Midbrain (tissue), 1 donor: ENCODE measurements at regions not wholly inside any gene's neighbourhood (a gene's known extent, or its start where the extent isn't known, plus 50 kb on each side); places are given as distances from the start of the nearest gene placed in this dataset.

ENCODE experiments used
- DNase-seq: peaks from one replicate; lab custom pipeline; 2025; lab: John Stamatoyannopoulos, UW

DNA sequence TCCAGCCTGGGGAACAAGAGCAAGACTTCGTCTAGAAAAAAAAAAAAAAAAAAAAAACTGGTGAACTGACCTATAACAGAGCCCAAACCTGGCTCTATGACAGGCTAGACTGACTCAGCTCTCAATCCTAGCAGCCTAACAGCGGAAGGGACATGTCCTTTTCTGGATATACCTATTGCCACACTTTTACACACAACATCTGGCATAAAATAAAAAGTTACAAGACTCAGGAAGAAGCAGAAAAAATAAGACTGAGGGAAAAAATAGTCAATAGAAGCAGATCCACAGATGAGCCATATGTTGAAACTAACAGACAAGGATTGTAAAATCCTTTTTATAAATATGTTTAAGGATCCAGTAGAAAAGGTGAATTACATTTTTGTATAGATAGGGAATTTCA is 57.5 kb upstream of the IPO9 start:
- no peak for DNase-seq

DNA sequence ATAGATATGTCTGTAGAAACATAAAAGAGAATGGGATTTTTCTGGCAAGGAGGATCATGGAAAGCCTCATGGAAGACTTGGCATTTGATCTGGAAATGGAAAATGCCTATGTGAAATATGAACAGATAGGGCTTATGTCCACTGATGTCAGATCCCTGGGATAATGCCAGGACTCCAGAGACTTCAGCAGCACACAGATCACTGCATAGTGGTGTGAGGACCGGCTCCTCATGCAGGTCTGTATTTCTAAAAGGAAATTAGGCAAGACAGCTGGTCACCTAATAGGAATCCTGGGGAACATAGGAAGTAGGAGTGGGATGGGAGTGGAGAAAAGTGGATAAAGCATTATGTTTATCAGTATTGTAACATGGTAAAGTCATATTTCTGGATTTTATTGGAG is 56.8 kb upstream of the IPO9 start:
- no peak for DNase-seq

DNA sequence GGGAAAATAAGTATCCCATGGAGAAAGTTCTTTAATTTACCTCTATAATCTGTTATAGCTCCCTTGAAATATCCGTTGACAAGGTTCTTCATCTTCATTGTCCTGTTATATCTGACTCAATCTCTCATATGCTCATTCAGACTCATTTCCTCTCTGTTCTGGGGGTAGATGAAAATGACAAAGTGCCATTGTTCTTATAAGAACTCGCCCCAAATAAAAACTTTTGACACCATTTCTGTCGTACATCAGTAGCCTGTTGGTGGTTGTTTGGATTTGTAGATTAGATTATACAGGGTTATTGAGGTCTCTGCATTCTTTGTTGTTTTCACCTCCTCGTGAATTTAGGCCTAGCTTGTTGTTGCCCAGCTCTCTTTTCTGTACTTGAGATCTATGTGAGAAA is 55.2 kb upstream of the IPO9 start:
- DNase-seq: peak; percentile 57

DNA sequence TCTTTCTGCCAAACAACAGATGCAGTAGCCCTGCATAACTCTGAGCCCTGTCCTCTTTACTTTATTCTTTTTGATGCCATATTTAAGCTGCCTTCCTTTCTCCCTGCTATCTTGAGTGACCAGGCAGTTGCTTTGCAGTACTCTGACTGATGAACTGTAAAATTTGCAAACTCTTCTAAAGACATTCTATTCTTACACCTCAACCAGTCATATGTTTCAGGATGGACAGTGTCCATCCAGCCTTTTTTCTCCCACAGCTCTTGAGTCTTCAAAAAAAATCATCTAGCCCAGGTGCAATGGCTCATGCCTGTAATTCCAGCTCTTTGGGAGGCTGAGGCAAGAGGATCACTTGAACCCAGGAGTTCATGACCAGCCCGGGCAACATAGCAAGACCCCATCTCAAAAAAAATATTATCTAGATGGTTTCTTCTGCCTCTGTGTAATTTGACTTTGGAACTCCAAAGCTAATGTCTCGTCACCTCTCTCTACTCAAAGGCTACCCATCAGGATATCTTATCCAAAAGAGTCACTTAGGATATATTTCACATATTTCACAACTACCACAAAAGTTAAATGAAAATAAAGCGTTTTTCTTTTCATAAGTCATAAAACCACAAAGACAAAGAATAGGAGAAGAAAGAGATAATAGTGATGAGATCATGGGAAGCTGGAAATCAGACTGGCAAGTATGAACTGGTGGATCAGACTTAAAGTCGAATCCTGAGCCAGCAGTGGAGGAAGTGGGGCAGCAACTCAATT is 54.6 kb upstream of the IPO9 start:
- DNase-seq: no peak

DNA sequence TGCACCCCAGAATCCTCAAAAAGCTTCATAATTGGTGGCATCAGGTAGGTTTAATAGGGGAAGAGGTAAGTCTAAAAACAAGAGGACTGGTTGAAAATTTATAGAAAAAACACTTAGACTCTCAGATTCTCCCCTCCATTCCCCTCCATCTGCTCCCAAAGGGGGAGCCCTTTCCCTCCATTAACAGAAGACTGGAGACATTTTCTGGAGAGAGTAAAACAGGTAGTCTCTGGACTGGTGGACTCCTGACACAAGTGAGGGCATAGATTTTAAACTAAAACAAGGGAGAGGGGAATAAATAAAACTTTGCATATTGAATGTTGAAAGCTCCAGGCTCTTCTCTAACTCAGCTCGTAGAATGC is 54.0 kb upstream of the IPO9 start:
- no peak for DNase-seq

DNA sequence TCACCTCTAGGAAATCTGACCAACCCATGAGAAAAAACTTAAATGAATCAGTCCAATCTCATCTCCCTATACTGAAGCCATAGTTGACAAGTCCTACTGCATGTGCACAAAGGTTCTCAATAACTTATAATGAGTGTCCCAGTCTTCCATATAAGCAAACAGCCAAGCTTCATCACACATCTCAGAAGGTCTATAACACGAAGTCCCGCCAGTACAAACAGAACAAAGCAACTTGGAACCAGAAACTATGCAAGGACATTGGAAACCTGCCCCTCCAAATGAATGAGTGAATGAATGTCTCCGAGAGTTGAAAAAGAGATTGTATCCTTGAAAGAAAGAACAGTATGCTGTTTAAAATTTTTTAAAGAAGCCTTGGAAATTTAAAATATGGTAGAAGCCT is 53.6 kb upstream of the IPO9 start:
- DNase-seq: no peak

DNA sequence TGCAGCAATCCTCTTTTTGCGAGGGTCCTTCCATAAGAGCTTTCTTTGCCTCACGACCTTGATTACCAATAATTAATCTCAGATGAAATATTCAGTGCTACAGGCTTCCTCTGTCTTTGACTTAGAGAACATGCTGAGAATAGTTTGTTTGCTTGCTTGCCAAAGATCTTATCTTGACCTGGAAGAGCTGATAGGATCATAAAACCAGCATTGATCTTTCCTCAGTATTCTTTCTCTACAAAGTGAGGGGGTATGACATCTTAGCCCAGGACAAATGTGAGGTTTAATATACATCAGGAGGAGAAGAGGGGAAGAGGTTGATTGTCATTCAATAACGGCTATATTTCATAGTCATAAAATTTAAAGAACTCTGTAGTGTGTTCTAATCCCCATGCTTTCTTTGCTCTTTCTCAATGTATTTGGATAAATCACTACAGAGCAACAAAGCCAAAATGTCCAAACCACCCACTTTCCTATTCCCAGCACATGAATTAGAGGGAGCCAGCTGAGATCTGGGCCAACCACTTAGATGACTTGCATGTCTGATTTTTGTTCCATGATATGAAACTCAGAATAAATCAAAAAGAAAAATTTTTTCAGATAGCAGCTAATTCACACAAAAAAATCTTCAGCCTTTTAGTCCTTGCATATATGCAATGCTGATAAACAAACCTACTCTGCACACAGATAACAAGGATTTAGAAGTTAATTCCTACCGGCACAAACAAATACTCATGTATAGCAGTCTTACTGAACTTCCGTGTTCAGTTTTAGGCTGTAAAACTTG is 50.5 kb upstream of the IPO9 start:
- no peak for DNase-seq
